ENCODE measurements at regions not wholly inside any gene's neighbourhood (a gene's known extent, or its start where the extent isn't known, plus 50 kb on each side); places are given as distances from the start of the nearest gene placed in this dataset.

- no peaks in the 10 kb centered on the region for H3K9me3 ChIP-seq
- H3K27me3 ChIP-seq (ENCODE audit: insufficient read depth in 3 of 3, low read length in 2 of 3), result peaks cover 0 to 5% (median 0%) of the 10 kb centered on the region in 3 donors
- H3K4me3 ChIP-seq, result no peak overlapping the region
- DNase-seq (no peak), ATAC-seq (no peak)
- H3K27ac ChIP-seq, result no peak overlapping the region
- intact Hi-C loops (cut with DNase I), result no loop called here
- no peaks in the 10 kb centered on the region for H3K4me1 ChIP-seq
- H3K36me3 ChIP-seq (ENCODE audit: insufficient read depth in 1 of 2, low read depth in 1 of 2), result no peaks in the 10 kb centered on the region
- TF ChIP-seq, protein P1, sequence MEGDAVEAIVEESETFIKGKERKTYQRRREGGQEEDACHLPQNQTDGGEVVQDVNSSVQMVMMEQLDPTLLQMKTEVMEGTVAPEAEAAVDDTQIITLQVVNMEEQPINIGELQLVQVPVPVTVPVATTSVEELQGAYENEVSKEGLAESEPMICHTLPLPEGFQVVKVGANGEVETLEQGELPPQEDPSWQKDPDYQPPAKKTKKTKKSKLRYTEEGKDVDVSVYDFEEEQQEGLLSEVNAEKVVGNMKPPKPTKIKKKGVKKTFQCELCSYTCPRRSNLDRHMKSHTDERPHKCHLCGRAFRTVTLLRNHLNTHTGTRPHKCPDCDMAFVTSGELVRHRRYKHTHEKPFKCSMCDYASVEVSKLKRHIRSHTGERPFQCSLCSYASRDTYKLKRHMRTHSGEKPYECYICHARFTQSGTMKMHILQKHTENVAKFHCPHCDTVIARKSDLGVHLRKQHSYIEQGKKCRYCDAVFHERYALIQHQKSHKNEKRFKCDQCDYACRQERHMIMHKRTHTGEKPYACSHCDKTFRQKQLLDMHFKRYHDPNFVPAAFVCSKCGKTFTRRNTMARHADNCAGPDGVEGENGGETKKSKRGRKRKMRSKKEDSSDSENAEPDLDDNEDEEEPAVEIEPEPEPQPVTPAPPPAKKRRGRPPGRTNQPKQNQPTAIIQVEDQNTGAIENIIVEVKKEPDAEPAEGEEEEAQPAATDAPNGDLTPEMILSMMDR (IDR thresholded peaks at IDR 0.05), result no peak
Measured at GRCh38 chr1:230542054-230542453, 100.2 kb upstream of the COG2 start.

DNA sequence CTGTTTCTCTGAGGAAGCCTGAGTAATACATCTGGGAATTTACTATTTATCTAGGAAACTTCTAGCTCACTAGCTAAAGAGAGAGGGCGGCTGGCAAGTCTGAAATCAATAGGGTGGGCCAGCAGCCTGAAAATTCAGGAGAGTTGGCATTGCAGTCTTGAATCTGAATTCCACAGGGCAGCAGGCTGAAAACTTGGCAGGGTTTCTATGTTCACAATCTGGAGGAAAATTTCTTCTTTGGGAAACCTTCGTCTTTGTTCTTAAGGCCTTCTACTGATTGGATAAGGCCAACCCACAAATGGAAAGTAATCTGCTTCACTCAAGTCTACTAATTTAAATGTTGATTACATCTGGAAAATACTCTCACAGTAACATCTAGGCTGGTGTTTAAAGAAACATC is 101.0 kb upstream of the COG2 start:
- TF ChIP-seq, protein P1 (IDR thresholded peaks at IDR 0.05), result no peak
- DNase-seq (no peak), ATAC-seq (no peak)
- Histone ChIP-seq H3K27ac (no peak overlapping the region), H3K4me3 (no peak overlapping the region), H3K27me3 (ENCODE audit: insufficient read depth in 3 of 3, low read length in 2 of 3) (peaks cover 0 to 5% (median 0%) of the 10 kb centered on the region in 3 donors), H3K4me1 (no peaks in the 10 kb centered on the region), H3K9me3 (no peaks in the 10 kb centered on the region), H3K36me3 (ENCODE audit: insufficient read depth in 1 of 2, low read depth in 1 of 2) (no peaks in the 10 kb centered on the region)
- intact Hi-C loops (cut with DNase I), result no loop called here
- 53 to 78% (median 70%) methylated on average over 2 of the region's 2 CpGs for WGBS, 3 donors

- Histone ChIP-seq H3K9me3 (no peaks in the 10 kb centered on the region), H3K27ac (no peak overlapping the region), H3K36me3 (ENCODE audit: insufficient read depth in 1 of 2, low read depth in 1 of 2) (no peaks in the 10 kb centered on the region), H3K4me3 (no peak overlapping the region), H3K4me1 (no peaks in the 10 kb centered on the region), H3K27me3 (ENCODE audit: insufficient read depth in 3 of 3, low read length in 2 of 3) (peaks cover 0 to 2% (median 0%) of the 10 kb centered on the region in 3 donors)
- ATAC-seq (no peak), DNase-seq (no peak)
- WGBS, 3 donors, result 48 to 55% (median 50%) methylated on average over 6 of the region's 6 CpGs
- TF ChIP-seq, protein P1 (IDR thresholded peaks at IDR 0.05), result no peak
- intact Hi-C loops (cut with DNase I), result no loop called here
Measured at GRCh38 chr1:230540421-230541155, 101.7 kb upstream of the COG2 start.

DNA sequence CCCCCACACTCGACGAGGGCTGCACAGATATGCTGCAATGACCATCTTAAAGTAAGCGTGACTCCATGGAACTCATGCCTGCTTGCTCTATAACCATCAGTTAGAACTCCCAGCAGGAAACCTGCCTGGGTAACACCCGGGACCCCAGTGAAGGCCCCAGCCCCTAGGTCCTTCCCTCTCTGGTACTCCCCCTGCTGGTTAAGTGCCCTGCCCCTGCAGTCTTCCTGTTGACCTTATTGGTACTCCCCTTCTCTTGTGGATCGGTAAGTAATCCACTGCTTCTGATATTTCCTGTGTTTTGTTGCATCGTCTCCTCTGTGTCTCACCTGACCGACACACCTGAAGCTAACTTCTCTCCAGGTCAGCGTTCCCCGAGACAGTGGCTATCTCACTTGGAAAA is 104.8 kb upstream of the COG2 start:
- no peaks in the 10 kb centered on the region for H3K4me1 ChIP-seq
- WGBS, 3 donors, result 68 to 75% (median 73%) methylated on average over 9 of the region's 9 CpGs

More for the DNA sequence above, 104.8 kb upstream of the COG2 start:
- H3K36me3 ChIP-seq (ENCODE audit: insufficient read depth in 1 of 2, low read depth in 1 of 2), result no peaks in the 10 kb centered on the region
- TF ChIP-seq, protein P1 (IDR thresholded peaks at IDR 0.05), result no peak
- H3K27ac ChIP-seq, result no peak overlapping the region
- ATAC-seq, result no peak
- H3K4me3 ChIP-seq, result no peak overlapping the region
- intact Hi-C loops (cut with DNase I), result no loop called here
- no peaks in the 10 kb centered on the region for H3K27me3 ChIP-seq (ENCODE audit: insufficient read depth in 3 of 3, low read length in 2 of 3)
- no peaks in the 10 kb centered on the region for H3K9me3 ChIP-seq
- DNase-seq, result no peak
